Cardiac muscle cell (in vitro differentiated cells and primary cell): ENCODE measurements at regions not wholly inside any gene's neighbourhood (a gene's known extent, or its start where the extent isn't known, plus 50 kb on each side); places are given as distances from the start of the nearest gene placed in this dataset.
"Not testable (repeated sequence)": the region's sequence is repeated elsewhere in the genome, so short reads cannot be mapped to it uniquely, and the experiment has no call there.

Experiments used
- DNase-seq, 2 donors: peaks; one replicate each; pipeline versions ENCODE4 v3.0.0 to v3.0.0-alpha.2; 2010 to 2017; ENCODE audit warnings: low read depth in 1 of 2, low spot score in 1 of 2
- H3K27ac ChIP-seq: fragments of 200-600 bp; sonication (generic); 2 replicates; pipeline ENCODE4 v1.5.1; 2016
- H3K27me3 ChIP-seq: fragments of 200-600 bp; sonication (generic); 2 replicates; pipeline ENCODE4 v1.6.0; 2016; ENCODE audit warnings: control low read depth
- H3K36me3 ChIP-seq: fragments of 200-600 bp; sonication (generic); 2 replicates; pipeline ENCODE4 v1.5.1; 2016; ENCODE audit warnings: control low read depth
- H3K4me1 ChIP-seq: fragments of 200-600 bp; sonication (generic); 2 replicates; pipeline ENCODE4 v1.8.1; 2017; ENCODE audit warnings: low read depth, mild to moderate bottlenecking, mixed run types
- H3K4me3 ChIP-seq: fragments of 200-600 bp; sonication (generic); 2 replicates; pipeline ENCODE4 v1.5.1; 2016; ENCODE audit warnings: mild to moderate bottlenecking
- H3K9me3 ChIP-seq: fragments of 200-600 bp; sonication (generic); 2 replicates; pipeline ENCODE4 v1.5.1; 2017; ENCODE audit warnings: low read depth, mild to moderate bottlenecking, control low read depth
- CTCF ChIP-seq: IDR thresholded peaks from 2 replicates; pipeline ENCODE4 v1.5.1; 2012; ENCODE audit warnings: low read depth, mild to moderate bottlenecking, low read length

DNA sequence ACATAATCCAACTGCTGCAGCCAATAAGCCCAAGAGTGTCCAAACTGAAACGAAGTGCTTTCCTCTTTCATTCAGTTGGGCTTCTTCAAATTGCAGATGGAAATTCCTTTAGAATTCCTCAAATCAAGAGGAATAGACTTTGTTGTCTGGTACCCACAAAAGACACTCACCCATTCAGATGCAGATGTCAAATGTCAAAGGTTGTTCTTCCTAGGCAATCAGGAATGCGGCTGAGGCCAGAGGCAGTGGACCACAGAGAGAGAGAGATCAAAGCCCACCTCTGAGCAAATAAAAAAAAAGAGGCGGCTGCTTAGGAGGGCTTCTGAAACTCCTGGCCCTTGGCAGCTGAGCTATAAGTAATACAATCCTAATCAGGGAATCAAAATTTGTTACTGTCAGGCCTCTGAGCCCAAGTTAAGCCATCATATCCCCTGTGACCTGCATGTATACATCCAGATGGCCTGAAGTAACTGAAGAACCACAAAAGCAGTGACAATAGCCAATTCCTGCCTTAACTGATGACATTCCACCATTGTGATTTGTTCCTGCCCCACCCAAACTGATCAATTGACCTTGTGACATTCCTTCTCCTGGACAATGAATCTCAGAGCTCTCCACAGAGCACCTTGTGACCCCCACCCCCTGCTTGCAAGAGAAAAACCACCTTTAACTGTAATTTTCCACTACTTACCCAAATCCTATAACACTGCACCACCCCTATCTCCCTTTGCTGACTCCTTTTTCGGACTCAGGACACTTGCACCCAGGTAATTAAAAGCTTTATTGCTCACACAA, 303.0 kb upstream of the GJE1 start:
- Histone ChIP-seq H3K27me3 (no peaks in the 10 kb centered on the region), H3K27ac (no peak overlapping the region)
- TF ChIP-seq CTCF = no peak

DNA sequence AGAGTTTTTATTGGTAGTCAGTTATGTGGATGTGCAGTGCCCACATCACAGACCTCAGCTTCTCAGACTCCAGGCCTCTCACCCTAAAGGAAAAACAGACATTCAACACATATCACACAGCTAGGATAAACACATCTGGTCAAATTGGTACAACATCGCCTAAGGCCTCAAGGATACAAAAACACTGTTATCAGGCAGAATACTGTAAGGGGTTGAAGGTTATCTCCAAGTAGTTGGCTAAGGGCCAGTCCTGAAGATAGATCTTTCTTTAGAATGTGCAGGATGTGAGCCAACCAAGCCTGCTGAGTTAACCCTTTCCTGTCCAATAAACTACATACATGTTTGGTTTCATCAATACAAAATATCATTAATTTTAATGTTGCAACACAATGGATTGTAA, 308.4 kb upstream of the GJE1 start:
- DNase-seq = peak; percentile 4 to 5
- TF ChIP-seq CTCF = no peak
- Histone ChIP-seq H3K9me3 (no peaks in the 10 kb centered on the region), H3K4me1 (no peaks in the 10 kb centered on the region), H3K36me3 (no peaks in the 10 kb centered on the region), H3K27me3 (no peaks in the 10 kb centered on the region), H3K4me3 (no peak overlapping the region), H3K27ac (no peak overlapping the region)

More for the DNA sequence above, 303.0 kb upstream of the GJE1 start:
- H3K4me3 ChIP-seq = no peak overlapping the region
- no peak for DNase-seq
- no peaks in the 10 kb centered on the region for H3K9me3 ChIP-seq
- H3K36me3 ChIP-seq = no peaks in the 10 kb centered on the region
- H3K4me1 ChIP-seq = no peaks in the 10 kb centered on the region

DNA sequence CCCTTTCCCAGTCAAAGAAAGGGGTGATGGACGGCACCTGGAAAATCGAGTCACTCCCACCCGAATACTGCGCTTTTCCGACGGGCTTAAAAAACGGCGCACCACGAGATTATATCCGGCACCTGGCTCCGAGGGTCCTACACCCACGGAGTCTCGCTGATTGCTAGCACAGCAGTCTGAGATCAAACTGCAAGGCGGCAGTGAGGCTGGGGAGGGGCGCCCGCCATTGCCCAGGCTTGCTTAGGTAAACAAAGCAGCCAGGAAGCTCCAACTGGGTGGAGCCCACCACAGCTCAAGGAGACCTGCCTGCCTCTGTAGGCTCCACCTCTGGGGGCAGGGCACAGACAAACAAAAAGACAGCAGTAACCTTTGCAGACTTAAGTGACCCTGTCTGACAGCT, 317.7 kb upstream of the GJE1 start:
- H3K4me1 ChIP-seq, H3K4me3 ChIP-seq, H3K27ac ChIP-seq, DNase-seq, H3K36me3 ChIP-seq, H3K27me3 ChIP-seq, H3K9me3 ChIP-seq: not testable (repeated sequence)

DNA sequence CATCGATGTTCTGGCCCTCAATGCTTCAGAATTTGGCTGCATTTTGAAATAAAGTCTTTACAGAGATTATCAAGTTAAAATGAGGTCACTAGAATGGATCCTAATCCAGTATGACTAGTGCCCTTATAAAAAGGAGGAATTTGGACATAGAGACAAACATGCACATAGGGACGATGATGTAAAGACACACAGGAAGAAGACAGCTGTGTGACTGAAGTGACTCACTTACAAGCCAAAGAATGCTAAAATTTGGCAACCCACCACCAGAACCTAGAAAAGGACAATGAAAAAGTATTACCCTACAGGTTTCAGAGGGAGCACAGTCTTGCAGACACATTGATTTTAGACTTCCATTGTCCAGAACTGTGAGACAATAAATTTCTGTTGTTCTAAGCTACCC, 322.8 kb upstream of the GJE1 start:
- Histone ChIP-seq H3K27me3 (no peaks in the 10 kb centered on the region), H3K36me3 (no peaks in the 10 kb centered on the region), H3K27ac (no peak overlapping the region), H3K9me3 (no peaks in the 10 kb centered on the region), H3K4me1 (no peaks in the 10 kb centered on the region), H3K4me3 (no peak overlapping the region)
- TF ChIP-seq CTCF = no peak
- DNase-seq = peak in 1 of 2 donors; percentile 8

DNA sequence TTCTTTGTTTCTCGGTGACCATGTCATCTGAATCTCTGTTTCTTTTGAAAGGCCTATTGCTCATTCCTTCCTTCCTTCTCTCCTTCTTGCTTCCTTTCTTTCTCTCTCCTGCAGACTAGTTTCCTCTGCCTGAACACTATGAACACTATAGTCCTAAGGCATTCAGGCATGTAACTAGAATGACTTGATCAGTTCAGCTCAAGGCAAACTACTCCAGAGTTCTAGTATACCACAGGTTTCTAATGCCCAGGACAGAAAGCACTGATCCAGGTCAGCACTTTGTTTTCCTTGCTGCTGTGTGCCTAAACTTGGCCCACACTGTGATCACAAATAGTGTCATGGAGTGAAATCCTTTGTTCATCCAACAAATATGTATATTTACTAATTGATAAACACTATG, 324.1 kb upstream of the GJE1 start:
- H3K4me1 ChIP-seq = no peaks in the 10 kb centered on the region
- no peaks in the 10 kb centered on the region for H3K36me3 ChIP-seq
- H3K4me3 ChIP-seq = no peak overlapping the region
- no peaks in the 10 kb centered on the region for H3K27me3 ChIP-seq
- DNase-seq = no peak
- no peak overlapping the region for H3K27ac ChIP-seq
- no peak for TF ChIP-seq CTCF
- H3K9me3 ChIP-seq = no peaks in the 10 kb centered on the region

DNA sequence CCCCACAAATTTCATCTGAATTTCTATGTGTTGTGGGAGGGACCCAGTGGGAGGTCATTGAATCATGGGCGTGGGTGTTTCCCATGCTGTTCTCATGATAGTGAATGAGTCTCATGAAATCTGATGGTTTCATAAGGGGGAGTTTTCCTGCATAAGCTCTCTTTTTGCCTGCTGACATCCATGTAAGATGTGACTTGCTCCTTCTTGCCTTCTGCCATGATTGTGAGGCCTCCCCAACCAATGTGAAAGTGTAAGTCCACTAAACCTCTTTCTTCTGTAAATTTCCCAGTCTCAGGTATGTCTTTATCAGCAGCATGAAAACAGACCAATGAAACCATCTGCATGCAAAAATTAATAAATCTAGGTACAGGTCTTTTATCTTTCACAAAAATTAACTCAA, 331.8 kb upstream of the GJE1 start:
- not testable (repeated sequence) for DNase-seq, H3K9me3 ChIP-seq, H3K27me3 ChIP-seq, H3K4me1 ChIP-seq, H3K4me3 ChIP-seq, H3K36me3 ChIP-seq, H3K27ac ChIP-seq
